H1 (cell line): ENCODE measurements at regions not wholly inside any gene's neighbourhood (a gene's known extent, or its start where the extent isn't known, plus 50 kb on each side); places are given as distances from the start of the nearest gene placed in this dataset.

Experiments
- CTCF ChIA-PET: fragments of 300-600 bp; sonication (Branson Sonifier 250); formaldehyde crosslinking; loops from one replicate; lab custom pipeline; 2021; ENCODE audit not compliant: partially characterized antibody; lab: Charles Lee
- POLR2A ChIA-PET: fragments of 300-600 bp; sonication (Branson Sonifier 250); formaldehyde crosslinking; loops from one replicate; lab custom pipeline; 2021; ENCODE audit warnings: inconsistent platforms; ENCODE audit not compliant: partially characterized antibody; lab: Charles Lee
- DNase-seq, 2 experiments: peaks; one replicate each; pipeline versions ENCODE4 v3.0.0 to v3.0.0-alpha.2; 2010 to 2022; ENCODE audit warnings: low spot score in 2 of 2, low read depth in 1 of 2, mixed read lengths in 1 of 2
- FAIRE-seq: peaks from 2 replicates; lab custom pipeline; 2011; peaks lifted over from hg19 to GRCh38; lab: Jason Lieb, UNC
- H2AFZ ChIP-seq: 2 replicates; pipeline ENCODE4 v1.8.1; 2012; ENCODE audit warnings: low read length, inconsistent platforms
- H2AK5ac ChIP-seq: 2 replicates; pipeline ENCODE4 v1.6.1; 2013; ENCODE audit warnings: low read depth, low read length
- H2BK120ac ChIP-seq: replicated peaks from 2 replicates; pipeline ENCODE3; 2013; ENCODE audit warnings: low read depth, low read length, inconsistent platforms
- H2BK12ac ChIP-seq: 2 replicates; pipeline ENCODE4 v1.6.1; 2013; ENCODE audit warnings: low read depth, low read length
- H2BK15ac ChIP-seq: 2 replicates; pipeline ENCODE4 v1.6.1; 2013; ENCODE audit warnings: low read length
- H2BK20ac ChIP-seq: 2 replicates; pipeline ENCODE4 v1.6.1; 2013; ENCODE audit warnings: low read length
- H2BK5ac ChIP-seq: 2 replicates; pipeline ENCODE4 v1.6.1; 2013; ENCODE audit warnings: low read depth, low read length
- H3K14ac ChIP-seq: 2 replicates; pipeline ENCODE4 v1.6.1; 2013; ENCODE audit warnings: inconsistent platforms; ENCODE audit not compliant: insufficient read length
- H3K18ac ChIP-seq: 2 replicates; pipeline ENCODE4 v1.6.1; 2013; ENCODE audit warnings: low read length; ENCODE audit errors: extremely low read depth
- H3K23ac ChIP-seq: 2 replicates; pipeline ENCODE4 v1.6.1; 2013; ENCODE audit warnings: inconsistent platforms; ENCODE audit not compliant: insufficient read length
- H3K23me2 ChIP-seq: 2 replicates; pipeline ENCODE4 v1.6.1; 2013; ENCODE audit warnings: low read depth, low read length
- H3K27ac ChIP-seq: 2 replicates; pipeline ENCODE4 v1.6.1; 2011; ENCODE audit warnings: low read depth, low read length, inconsistent platforms
- H3K27me3 ChIP-seq, 4 experiments: replicated peaks in 1 of 4; 1 replicate in 1 of 4; 2 replicates in 3 of 4; pipeline versions ENCODE4 v1.6.1 to v1.8.1; 2011 to 2013; ENCODE audit warnings: low read length in 3 of 4, mild to moderate bottlenecking in 3 of 4, inconsistent platforms in 2 of 4, mixed read lengths in 2 of 4, moderate library complexity in 1 of 4; ENCODE audit not compliant: control insufficient read depth in 3 of 4, insufficient read depth in 3 of 4; ENCODE audit errors: extremely low read depth in 1 of 4
- H3K36me3 ChIP-seq, 4 experiments: 2 replicates each; pipeline versions ENCODE4 v1.6.1 to v1.8.1; 2011 to 2013; ENCODE audit warnings: mild to moderate bottlenecking in 4 of 4, low read length in 3 of 4, moderate library complexity in 2 of 4, control low read depth in 1 of 4, inconsistent platforms in 1 of 4; ENCODE audit not compliant: insufficient read depth in 4 of 4, control insufficient read depth in 2 of 4
- H3K4ac ChIP-seq: replicated peaks from 2 replicates; pipeline ENCODE3; 2013; ENCODE audit warnings: low read length, low read depth, mixed read lengths, inconsistent platforms; ENCODE audit not compliant: insufficient read length
- H3K4me1 ChIP-seq, 4 experiments: replicated peaks in 1 of 4; 1 replicate in 1 of 4; 2 replicates in 3 of 4; pipeline versions ENCODE4 v1.6.1 to v1.8.1; 2011 to 2013; ENCODE audit warnings: low read length in 3 of 4, inconsistent platforms in 2 of 4, mixed read lengths in 1 of 4; ENCODE audit not compliant: insufficient read depth in 4 of 4, control insufficient read depth in 3 of 4
- H3K4me2 ChIP-seq, 2 experiments: 2 replicates each; pipeline versions ENCODE4 v1.6.1 to v1.8.1; 2011 to 2013; ENCODE audit warnings: low read depth in 2 of 2, low read length in 2 of 2, control low read depth in 1 of 2, inconsistent platforms in 1 of 2, mild to moderate bottlenecking in 1 of 2; ENCODE audit not compliant: insufficient read depth in 1 of 2
- H3K4me3 ChIP-seq, 4 experiments: fragments of 200-600, 300-600 bp in 1 of 4; sonication (generic), shearing (Covaris generic), sonication (Bioruptor Twin) in 1 of 4; 2 replicates each; pipeline versions ENCODE4 v1.5.1 to v1.8.1; 2011 to 2016; ENCODE audit warnings: low read length in 4 of 4, low read depth in 3 of 4, control low read depth in 2 of 4, inconsistent platforms in 2 of 4, mild to moderate bottlenecking in 2 of 4, mixed read lengths in 1 of 4, moderate library complexity in 1 of 4; ENCODE audit not compliant: insufficient read depth in 2 of 4; ENCODE audit errors: extremely low read depth in 1 of 4
- H3K56ac ChIP-seq: replicated peaks from 2 replicates; pipeline ENCODE3; 2013; ENCODE audit warnings: low read depth, mild to moderate bottlenecking, mixed read lengths, low read length, inconsistent platforms; ENCODE audit not compliant: insufficient read length
- H3K79me1 ChIP-seq: 2 replicates; pipeline ENCODE4 v1.6.1; 2013; ENCODE audit warnings: low read depth, low read length, control low read depth
- H3K79me2 ChIP-seq, 2 experiments: 2 replicates each; pipeline versions ENCODE4 v1.6.1 to v1.8.1; 2012 to 2013; ENCODE audit warnings: low read length in 2 of 2, mild to moderate bottlenecking in 2 of 2, inconsistent platforms in 1 of 2; ENCODE audit not compliant: insufficient read depth in 2 of 2, control insufficient read depth in 1 of 2
- H3K9ac ChIP-seq, 4 experiments: replicated peaks in 1 of 4; 1 replicate in 1 of 4; 2 replicates in 3 of 4; pipeline versions ENCODE4 v1.6.1 to v1.8.1; 2011 to 2013; ENCODE audit warnings: low read depth in 3 of 4, low read length in 3 of 4, control low read depth in 2 of 4, mild to moderate bottlenecking in 2 of 4, moderate library complexity in 2 of 4, inconsistent platforms in 1 of 4; ENCODE audit errors: extremely low read depth in 1 of 4
- H3K9me3 ChIP-seq, 2 experiments: 2 replicates each; pipeline versions ENCODE4 v1.6.1 to v1.8.1; 2012 to 2013; ENCODE audit warnings: mild to moderate bottlenecking in 2 of 2, moderate library complexity in 2 of 2, control low read depth in 1 of 2, inconsistent platforms in 1 of 2, low read depth in 1 of 2, low read length in 1 of 2, mixed read lengths in 1 of 2; ENCODE audit not compliant: insufficient read depth in 2 of 2
- H4K20me1 ChIP-seq, 2 experiments: replicated peaks in 1 of 2; 2 replicates each; pipeline versions ENCODE3 to v1.8.1; 2011 to 2013; ENCODE audit warnings: inconsistent platforms in 2 of 2, low read length in 2 of 2, mild to moderate bottlenecking in 1 of 2; ENCODE audit not compliant: insufficient read depth in 2 of 2, control insufficient read depth in 1 of 2
- H4K5ac ChIP-seq: 2 replicates; pipeline ENCODE4 v1.6.1; 2013; ENCODE audit warnings: low read length, low read depth, mixed read lengths, inconsistent platforms; ENCODE audit not compliant: insufficient read length
- H4K8ac ChIP-seq: 2 replicates; pipeline ENCODE4 v1.8.0; 2013; ENCODE audit warnings: mild to moderate bottlenecking, moderate library complexity, low read length, inconsistent platforms; ENCODE audit not compliant: insufficient read depth; ENCODE audit errors: extremely low read depth
- H4K91ac ChIP-seq: replicated peaks from 2 replicates; pipeline ENCODE3; 2013; ENCODE audit warnings: low read length, mixed read lengths, inconsistent platforms; ENCODE audit not compliant: insufficient read length
- CHD2 ChIP-seq: IDR thresholded peaks from 2 replicates; pipeline ENCODE4 v1.6.1; 2012; ENCODE audit warnings: low read length, improper control_type of control experiment
- EGR1 ChIP-seq: IDR thresholded peaks from 2 replicates; pipeline ENCODE4 v1.6.1; 2011; ENCODE audit warnings: low read depth, low read length, borderline replicate concordance
- EP300 ChIP-seq, 2 experiments: IDR thresholded peaks; 1 replicate in 1 of 2; 2 replicates in 1 of 2; pipeline ENCODE4 v1.6.1; 2011 to 2012; ENCODE audit warnings: low read depth in 2 of 2, low read length in 2 of 2, mild to moderate bottlenecking in 2 of 2, borderline replicate concordance in 1 of 2, inconsistent platforms in 1 of 2, moderate library complexity in 1 of 2
- JUN ChIP-seq: IDR thresholded peaks from 2 replicates; pipeline ENCODE4 v1.6.1; 2011; ENCODE audit warnings: low read depth, mild to moderate bottlenecking, improper control_type of control experiment, low read length
- KDM1A ChIP-seq: fragments of 200-600, 300-600 bp; sonication (generic); IDR thresholded peaks from 2 replicates; pipeline ENCODE4 v1.7.1; 2016; ENCODE audit warnings: mild to moderate bottlenecking, low read length, borderline replicate concordance
- MAFK ChIP-seq: IDR thresholded peaks from 2 replicates; pipeline ENCODE4 v1.6.1; 2012; ENCODE audit warnings: low read depth, mild to moderate bottlenecking, improper control_type of control experiment, low read length
- RBBP5 ChIP-seq: IDR thresholded peaks from 2 replicates; pipeline ENCODE4 v1.7.1; 2012; ENCODE audit warnings: low read depth, mild to moderate bottlenecking, inconsistent platforms, low read length, moderate library complexity, borderline replicate concordance
- SAP30 ChIP-seq: fragments of 300-600 bp; sonication (generic); IDR thresholded peaks from 2 replicates; pipeline ENCODE4 v1.7.1; 2012; ENCODE audit warnings: low read length, moderate library complexity, mild to moderate bottlenecking, inconsistent platforms; ENCODE audit not compliant: insufficient read depth, insufficient replicate concordance
- SIN3A ChIP-seq, 2 experiments: IDR thresholded peaks in 1 of 2; conservative IDR thresholded peaks in 1 of 2; 2 replicates each; pipeline ENCODE4 v1.6.1; 2011 to 2012; ENCODE audit warnings: low read length in 2 of 2, improper control_type of control experiment in 1 of 2, low read depth in 1 of 2, mild to moderate bottlenecking in 1 of 2
- TBP ChIP-seq: IDR thresholded peaks from 2 replicates; pipeline ENCODE4 v1.6.1; 2011; ENCODE audit warnings: low read depth, low read length, improper control_type of control experiment
- TEAD4 ChIP-seq: IDR thresholded peaks from 2 replicates; pipeline ENCODE4 v1.6.1; 2012; ENCODE audit warnings: low read depth, low read length, inconsistent platforms, mixed read lengths
- WGBS, 2 experiments: shearing (Covaris generic) in 1 of 2; methylation state at CpG; one replicate each; pipeline versions ENCODE4 v1.1.6 to v1.1.7; 2013 to 2015; ENCODE audit warnings: low lambda C conversion rate in 2 of 2, mixed read lengths in 2 of 2, inconsistent platforms in 1 of 2, low coverage in 1 of 2, missing lambda C conversion rate in 1 of 2; ENCODE audit not compliant: insufficient replicate concordance in 2 of 2, insufficient coverage in 1 of 2, insufficient read length in 1 of 2; ENCODE audit errors: extremely low coverage in 1 of 2, missing lambda C conversion rate in 1 of 2; 5-methylcytosine and 5-hydroxymethylcytosine counted together
- TF ChIP-seq, protein P1 (sequence below): IDR thresholded peaks from 2 replicates; pipeline ENCODE4 v1.6.1; 2012; ENCODE audit warnings: inconsistent platforms

DNA sequence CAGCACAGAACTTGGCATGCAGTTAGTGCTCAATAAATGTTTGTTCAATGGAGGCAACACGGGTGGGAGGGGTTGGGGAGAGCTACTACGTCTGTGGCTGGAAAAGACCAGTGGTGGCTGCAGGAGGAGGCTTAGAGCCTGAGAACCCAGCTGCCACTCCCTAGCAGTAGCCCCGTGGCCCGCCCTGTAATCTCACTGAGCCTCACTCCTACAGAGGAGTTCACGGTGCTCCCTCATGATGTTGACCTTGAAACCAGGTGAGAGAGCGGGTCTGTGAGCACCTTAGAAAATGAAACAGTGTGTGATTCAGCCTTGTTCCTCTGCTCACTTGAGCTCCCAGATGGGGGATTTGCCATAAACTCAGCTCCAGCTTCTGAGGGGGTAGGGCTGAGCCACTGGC is 299.6 kb downstream of the NPHP4 start:
- no peak for FAIRE-seq
- no peak overlapping the region for H3K27ac ChIP-seq
- no peak overlapping the region for H3K4me2 ChIP-seq
- no peaks in the 10 kb centered on the region for H3K36me3 ChIP-seq
- H3K9me3 ChIP-seq: no peaks in the 10 kb centered on the region
- H3K27me3 ChIP-seq: no peaks in the 10 kb centered on the region
- no peaks in the 10 kb centered on the region for H3K23me2 ChIP-seq
- no peak overlapping the region for H2BK20ac ChIP-seq
- H3K4ac ChIP-seq: no peak overlapping the region
- H4K5ac ChIP-seq: no peak overlapping the region
- no peak overlapping the region for H3K14ac ChIP-seq
- no peak overlapping the region for H3K4me3 ChIP-seq
- H2BK5ac ChIP-seq: no peak overlapping the region
- no peak overlapping the region for H3K23ac ChIP-seq
- no peaks in the 10 kb centered on the region for H4K20me1 ChIP-seq
- no peak overlapping the region for H2BK15ac ChIP-seq
- no peak overlapping the region for H4K8ac ChIP-seq
- WGBS, 2 experiments: 90% methylated on average over 6 of the region's 6 CpGs; no CpG with 5 or more reads in 1 of the 2 experiments
- ChIA-PET POLR2A (no interaction called here), CTCF (interaction anchor here (0.6 to 1.8 kb wide), 5 partner anchors 9 to 1999 kb away, joined by 3 to 5 read pairs (median 3); no protein-coding TSS in a partner anchor)
- no peak overlapping the region for H4K91ac ChIP-seq
- no peak overlapping the region for H3K56ac ChIP-seq
- no peak for TF ChIP-seq KDM1A
- TF ChIP-seq CHD2: no peak
- TF ChIP-seq RBBP5: no peak
- TF ChIP-seq, protein P1, sequence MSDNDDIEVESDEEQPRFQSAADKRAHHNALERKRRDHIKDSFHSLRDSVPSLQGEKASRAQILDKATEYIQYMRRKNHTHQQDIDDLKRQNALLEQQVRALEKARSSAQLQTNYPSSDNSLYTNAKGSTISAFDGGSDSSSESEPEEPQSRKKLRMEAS: no peak
- TF ChIP-seq MAFK: no peak
- TF ChIP-seq SAP30: no peak
- no peak for TF ChIP-seq TBP
- TF ChIP-seq JUN: no peak
- no peak for TF ChIP-seq SIN3A (conservative IDR thresholded peaks at IDR 0.05 in 1 of 2, IDR thresholded peaks at IDR 0.05 in 1 of 2; ENCODE audit: low read depth in 1 of 2, low read length in 2 of 2)
- no peak for TF ChIP-seq TEAD4
- no peak for TF ChIP-seq EP300 (IDR thresholded peaks at IDR 0.05; ENCODE audit: borderline replicate concordance in 1 of 2, low read depth in 2 of 2, low read length in 2 of 2)
- no peak for TF ChIP-seq EGR1
- no peaks in the 10 kb centered on the region for H3K79me2 ChIP-seq
- H3K18ac ChIP-seq: no peak overlapping the region
- H3K4me1 ChIP-seq: no peaks in the 10 kb centered on the region; a peak in 2 of 7 replicates
- H2BK12ac ChIP-seq: no peak overlapping the region
- DNase-seq: peak in 1 of 2 experiments; percentile 32
- no peak overlapping the region for H2AK5ac ChIP-seq
- no peaks in the 10 kb centered on the region for H3K79me1 ChIP-seq
- no peak overlapping the region for H2BK120ac ChIP-seq
- H3K9ac ChIP-seq: no peak overlapping the region
- H2AFZ ChIP-seq: no peak overlapping the region
